DOHH2 (cell line): ENCODE measurements at regions not wholly inside any gene's neighbourhood (a gene's known extent, or its start where the extent isn't known, plus 50 kb on each side); places are given as distances from the start of the nearest gene placed in this dataset.

Experiments
- CTCF ChIP-seq: fragments of 200-600 bp; sonication (generic); IDR thresholded peaks from one replicate; pipeline ENCODE4 v1.5.1; 2014; ENCODE audit warnings: antibody characterized with exemption, mild to moderate bottlenecking, low read depth, low read length; ENCODE audit not compliant: poor library complexity, severe bottlenecking
- EZH2phosphoT487 ChIP-seq: fragments of 200-600 bp; sonication (generic); IDR thresholded peaks from 2 replicates; pipeline ENCODE4 v1.6.1; 2017; ENCODE audit warnings: borderline replicate concordance, mild to moderate bottlenecking, antibody characterized with exemption, low read length, moderate library complexity, mixed read lengths

- no peak for TF ChIP-seq CTCF
- no peak for TF ChIP-seq EZH2phosphoT487
These were observed 344.3 kb downstream of the EDEM1 start for GRCh38 chr3:5531741-5532290.
